GM18861 (cell line): ENCODE measurements at regions not wholly inside any gene's neighbourhood (a gene's known extent, or its start where the extent isn't known, plus 50 kb on each side); places are given as distances from the start of the nearest gene placed in this dataset.
A peak's percentile ranks its signal among the peaks of the same experiment; 100 is the strongest.
"Not testable (repeated sequence)": the region's sequence is repeated elsewhere in the genome, so short reads cannot be mapped to it uniquely, and the experiment has no call there.

Source experiments
- ATAC-seq: cut with Tn5 transposase; IDR thresholded peaks from one replicate; pipeline ENCODE4 v1.9.1; 2021; ENCODE audit not compliant: unreplicated experiment

DNA sequence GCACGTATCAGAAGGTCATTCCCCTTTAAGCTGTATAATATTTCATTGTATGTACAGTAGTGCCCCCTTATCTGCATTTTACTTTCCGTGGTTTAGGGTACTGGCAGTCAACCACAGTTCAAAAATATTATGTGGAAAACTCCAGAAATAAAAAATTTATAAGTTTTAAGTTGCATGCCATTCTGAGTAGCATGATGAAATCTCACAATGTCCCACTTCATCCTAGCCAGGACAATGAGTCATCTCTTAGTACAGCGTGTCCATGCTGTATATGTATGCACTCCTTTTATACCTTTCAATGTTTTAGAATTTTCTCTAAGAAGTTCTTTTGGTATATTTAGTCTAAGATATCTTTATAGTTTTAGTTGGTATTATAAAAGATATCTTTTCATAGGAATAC is 115.0 kb upstream of the HAND1 start:
- no peak for ATAC-seq

DNA sequence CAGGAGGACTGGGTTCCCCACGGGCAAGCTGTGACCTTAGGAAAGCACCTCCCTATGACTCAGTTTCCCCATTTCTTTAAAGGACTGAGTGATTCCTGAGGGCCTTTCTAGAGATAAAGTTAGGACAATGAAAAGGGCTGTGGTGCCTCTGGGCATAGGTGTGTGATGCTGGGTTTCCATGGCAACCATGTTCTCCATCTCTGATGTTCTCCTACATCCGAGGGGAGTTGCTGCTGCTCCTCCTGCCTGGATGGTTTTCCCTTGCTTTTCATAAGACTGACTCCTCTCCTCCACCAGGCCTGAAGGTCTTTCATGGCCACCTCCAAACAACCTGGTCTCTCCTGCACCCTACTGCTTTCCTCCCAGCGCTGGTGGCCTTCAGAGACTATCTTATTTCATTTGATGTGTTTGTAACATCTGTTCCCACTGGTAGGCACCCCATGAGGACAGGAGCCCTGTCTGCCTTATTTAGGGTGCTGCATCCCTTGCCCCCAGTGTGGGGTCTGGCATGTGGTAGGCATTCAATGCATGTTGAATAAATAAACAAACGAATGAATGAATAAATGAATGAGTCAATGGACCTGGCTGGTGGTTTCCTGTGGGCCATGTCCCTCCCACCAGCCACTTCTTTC is 112.2 kb upstream of the HAND1 start:
- no peak for ATAC-seq

DNA sequence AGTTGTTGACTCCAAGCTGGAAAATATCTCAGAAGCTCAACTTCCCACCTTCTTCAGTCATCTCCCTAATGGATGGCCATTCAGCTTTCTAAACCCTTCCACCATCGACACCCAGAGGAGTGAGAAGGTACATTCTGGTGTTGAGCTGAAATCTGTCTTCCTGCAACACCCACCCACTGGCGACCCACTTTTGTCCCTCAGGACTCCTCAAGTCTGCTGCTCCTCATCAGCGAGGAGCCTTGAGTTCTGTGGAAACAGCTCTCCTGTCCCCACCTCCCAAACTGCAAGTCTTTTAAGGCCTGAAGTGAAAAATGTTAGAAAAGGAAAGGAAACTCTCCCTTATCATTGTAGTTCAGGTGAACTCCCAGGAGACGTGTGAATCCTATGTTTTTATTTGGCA is 111.5 kb upstream of the HAND1 start:
- ATAC-seq, result no peak

DNA sequence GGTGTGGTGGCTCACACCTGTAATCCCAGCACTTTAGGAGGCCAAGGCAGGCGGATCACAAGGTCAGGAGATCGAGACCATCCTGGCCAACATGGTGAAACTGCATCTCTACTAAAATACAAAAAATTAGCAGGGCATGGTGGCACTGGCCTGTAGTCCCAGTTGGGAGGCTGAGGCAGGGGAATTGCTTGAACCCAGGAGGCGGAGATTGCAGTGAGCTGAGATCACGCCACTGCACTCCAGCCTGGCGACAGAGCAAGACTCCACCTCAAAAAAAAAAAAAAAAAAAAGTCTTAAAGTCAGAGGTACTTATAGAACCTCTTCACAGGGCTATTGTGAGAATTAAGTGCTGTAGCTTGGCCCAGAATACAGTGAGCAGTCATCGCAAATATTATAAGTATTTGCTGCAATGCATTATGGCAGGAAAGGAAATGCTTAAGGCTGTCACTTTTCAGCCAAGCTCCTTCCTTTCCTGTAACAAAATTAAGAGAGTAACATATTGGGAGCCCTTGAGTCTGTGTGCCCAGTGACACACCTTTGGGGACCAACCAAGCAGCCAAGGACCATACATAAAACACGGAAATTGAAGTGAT is 110.9 kb upstream of the HAND1 start:
- ATAC-seq, result not testable (repeated sequence)

DNA sequence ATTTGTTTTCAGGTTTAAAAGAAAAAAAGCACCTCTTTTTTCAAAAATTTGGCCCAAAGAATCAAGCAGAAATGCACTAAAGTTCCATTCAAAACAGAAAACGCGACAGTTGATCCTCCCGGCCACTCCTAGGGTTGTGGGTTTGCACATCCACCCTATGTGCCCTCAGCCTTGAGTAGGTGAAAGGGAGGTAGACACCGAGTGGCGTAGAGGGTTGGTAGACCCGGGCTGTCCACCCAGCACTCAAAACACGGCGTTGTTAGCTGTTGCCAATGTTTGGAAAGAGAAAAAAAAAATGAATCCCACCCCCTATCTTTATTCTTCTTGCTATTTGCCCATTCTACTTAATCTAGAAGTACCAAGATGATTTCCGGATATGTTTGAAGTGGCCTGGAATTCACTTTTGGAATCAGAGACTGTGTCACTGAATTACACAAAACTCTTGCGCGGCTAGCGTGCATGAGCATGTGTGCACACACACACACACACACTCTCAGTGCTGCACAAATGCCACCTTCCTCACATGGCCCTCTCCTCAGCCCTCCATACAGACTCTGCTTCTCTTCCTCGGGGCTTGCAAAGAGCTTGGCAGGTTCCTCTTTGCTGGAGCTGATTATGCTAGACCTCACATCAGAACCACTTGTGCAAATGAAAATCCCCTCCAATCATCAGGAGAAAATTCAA is 110.2 kb upstream of the HAND1 start:
- ATAC-seq, result no peak

DNA sequence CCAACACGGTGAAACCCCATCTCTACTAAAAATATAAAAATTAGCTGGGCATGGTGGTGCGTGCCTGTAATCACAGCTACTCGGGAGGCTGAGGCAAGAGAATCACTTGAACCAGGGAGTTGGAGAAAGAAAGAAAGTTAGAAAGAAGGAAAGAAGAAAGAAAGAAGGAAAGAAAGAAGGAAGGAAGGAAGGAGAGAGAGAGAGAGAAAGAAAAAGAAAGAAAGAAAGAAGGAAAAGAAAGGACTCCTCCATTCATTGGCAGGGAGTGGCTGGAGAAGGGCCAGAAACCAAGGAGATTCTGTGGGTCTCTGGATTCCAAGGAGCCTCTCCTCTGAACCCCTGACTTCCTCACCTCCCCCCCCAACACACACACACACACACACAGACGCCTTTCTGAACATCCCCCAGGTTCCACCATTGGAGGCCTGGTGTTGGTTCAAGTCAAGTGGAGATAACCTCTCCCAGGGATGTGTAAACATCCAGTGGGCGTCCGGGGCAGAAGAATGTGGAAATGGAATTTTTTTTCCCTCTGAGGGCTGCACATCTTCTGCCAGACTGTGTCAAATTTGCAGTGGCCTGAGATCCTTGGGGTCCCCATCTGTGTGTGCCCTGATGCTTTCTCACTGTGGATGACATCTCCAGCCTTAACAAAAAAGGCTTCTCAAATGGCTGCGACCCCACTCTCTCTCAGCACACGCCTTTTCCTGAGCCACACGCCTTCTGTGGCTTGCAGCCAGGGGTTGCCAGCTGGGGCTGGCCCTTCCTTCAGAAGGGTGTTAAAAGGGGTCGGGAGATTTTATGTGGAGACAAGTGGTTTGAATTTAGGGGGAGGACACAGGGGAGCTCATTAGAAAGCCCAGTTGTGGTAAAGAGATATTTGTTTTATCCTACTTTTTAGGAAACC is 109.3 kb upstream of the HAND1 start:
- no peak for ATAC-seq

DNA sequence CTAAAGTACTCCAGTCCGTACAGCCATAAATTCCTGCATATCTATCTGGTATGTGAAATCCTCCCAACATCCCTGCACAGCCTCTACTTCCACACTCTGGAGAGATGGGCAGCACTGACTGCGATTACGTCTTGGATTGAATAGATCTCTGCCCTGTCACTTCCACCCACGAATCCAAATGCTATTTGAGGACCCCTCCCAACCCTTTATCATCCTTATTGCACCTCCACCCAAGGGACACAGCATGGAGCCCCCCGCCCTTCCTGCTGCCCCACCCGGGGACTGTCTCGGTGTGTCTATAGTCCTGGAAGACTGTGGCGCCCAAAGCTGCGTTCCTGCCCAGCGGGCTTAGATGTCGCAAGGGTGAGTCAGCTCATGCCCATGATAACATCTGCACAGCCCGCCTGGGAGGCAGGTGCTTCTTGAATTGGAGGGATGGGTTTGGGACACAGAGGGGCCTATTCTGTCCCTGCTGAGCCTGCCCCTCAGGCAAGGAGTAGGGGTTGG is 105.7 kb upstream of the HAND1 start:
- ATAC-seq, result no peak

DNA sequence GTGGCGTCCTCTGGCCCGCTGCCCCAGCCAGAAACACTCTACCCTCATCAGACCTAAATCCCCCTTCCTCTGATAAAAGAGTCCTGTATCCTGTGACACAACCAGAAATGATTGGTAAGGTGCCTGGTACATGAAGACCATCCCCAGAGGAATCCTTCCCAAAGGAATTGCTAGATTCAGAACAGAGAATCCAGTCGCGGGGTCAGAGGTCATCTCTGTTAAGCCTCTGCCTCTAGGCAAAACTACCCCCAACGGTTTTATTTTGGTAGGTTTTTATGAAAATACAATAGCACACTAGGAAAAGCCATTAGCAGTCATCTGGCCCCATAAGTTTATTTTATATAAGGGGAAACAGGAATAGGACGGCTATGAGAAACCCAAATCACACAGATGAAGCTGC is 102.4 kb upstream of the HAND1 start:
- ATAC-seq, result no peak

DNA sequence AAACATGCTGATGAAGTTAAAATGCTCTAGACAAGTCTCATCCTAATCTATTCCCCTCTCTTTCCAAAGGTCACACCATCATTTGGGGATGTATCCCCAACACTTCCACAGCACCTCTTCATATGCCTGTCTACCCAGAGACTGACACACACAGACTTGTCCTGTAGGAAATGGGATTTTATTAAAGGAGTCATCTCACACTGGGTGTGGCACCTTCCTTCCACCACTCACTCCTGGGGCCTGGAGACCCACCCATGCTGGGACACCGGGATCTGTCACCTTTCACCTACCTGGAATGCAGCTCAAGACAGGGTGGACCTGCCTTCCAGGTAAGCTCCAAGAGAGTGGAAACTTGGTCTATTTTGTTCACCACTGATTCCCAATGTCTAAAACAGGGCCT is 99.4 kb upstream of the HAND1 start:
- ATAC-seq, result no peak

DNA sequence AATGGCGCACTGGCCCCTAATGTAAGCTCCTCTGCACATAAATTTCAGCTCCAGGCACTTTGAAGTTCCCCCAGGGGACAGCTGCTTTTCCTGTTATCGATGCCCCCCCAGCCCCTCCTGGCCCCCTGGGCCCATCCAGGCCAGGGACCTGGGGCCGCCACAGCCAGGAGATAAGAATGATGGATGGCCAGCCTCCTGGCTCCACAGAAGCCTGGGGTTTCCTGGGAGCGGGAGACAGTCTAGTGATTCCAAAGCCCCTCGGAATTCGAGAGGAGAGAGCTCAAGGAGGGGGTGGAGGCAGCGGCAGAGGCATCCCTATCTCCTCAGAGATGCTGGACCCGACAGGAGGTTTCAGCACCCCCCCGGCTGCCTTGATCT is 98.4 kb upstream of the HAND1 start:
- ATAC-seq, result no peak

DNA sequence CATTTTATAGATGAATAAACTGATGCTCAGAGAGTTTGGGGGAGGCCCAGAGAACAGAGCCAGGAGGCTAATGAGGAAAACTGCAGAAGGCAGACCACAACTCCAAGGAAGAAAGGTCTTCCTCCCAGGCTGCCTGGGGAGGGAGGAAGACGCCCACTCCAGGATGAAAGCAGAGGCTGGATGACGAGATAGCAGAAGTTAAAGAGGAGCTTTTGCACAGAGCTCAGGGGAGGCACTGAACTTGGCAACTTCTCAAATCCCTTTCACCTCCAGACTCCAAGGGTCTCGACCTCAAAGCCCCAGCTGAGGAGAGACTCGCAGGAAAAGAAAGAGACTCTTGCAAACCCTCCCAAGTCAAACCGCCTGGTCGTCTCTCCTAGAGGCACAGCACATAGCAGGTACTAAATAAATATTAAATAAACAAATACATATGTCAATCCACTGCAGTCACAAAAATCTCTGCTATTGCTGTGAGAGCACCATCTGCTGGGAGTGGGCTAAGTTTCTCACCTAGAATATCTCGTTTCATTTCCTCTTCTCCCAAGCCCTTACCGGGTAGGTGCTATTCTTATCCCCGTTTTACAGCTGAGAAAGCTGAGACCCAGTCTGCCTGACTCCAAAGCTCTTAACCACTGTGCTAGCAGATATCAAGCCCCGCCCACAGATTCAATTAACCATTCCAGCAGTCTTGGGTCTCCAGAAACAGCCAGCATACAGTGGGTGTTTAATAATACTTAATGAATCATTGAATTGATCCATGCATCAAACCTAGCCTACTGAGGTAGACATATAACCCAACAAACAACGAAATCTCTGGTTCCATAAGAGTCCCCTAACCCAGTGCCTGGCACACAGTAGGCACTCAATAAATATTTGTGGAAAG is 97.8 kb upstream of the HAND1 start:
- peak; percentile 94 for ATAC-seq

DNA sequence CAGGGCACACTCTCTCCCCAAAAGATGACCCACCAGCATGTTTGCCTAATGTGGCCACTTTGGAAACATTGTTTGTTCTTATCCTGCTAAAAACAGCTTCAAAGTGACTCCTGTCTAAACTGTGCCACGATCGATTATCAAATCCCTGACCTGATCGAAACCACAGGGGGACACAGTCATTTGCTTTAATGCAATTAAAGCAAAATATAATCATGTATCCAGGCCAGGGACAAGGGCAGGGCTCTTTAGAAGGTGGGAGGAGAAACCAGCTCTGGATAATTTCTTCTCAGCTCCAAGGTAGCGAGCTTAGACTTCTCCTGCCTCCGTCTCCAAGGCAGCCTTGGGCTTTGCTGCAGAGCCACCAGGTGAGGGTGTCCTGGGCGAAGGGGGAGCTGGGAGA is 95.0 kb upstream of the HAND1 start:
- no peak for ATAC-seq

DNA sequence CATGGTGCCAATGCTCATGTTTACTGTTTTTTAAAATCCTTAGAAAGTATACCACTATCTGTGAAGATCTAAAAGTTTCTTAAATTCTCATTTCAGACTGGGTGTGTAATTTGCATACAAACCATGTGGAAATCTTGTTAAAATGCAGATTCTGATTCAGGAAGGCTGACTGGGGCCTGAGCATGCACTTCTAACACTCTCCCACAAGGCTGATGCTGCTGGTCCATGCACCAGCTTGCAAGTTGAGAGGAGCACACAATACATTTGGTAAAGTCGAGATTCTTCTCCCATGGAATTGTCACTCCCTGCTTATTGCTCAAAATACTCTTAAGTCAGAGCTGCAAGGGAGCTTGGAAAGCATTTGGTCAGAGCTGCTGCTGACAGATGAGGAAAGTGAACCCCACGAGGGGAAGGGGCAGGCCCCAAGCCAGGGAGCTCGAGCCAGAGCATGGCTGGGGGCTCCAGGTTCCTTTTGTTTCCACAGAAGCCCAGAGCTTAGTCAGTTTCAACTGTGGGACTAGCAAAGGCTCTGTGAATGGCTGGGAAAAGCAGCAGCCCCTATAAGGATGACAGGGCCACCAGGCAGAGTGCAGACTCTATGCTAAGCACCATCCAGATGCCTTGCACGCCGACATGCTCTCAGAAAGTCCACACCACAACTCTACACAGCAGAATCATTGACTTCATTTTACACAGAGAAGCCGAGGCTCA is 93.5 kb upstream of the HAND1 start:
- no peak for ATAC-seq

DNA sequence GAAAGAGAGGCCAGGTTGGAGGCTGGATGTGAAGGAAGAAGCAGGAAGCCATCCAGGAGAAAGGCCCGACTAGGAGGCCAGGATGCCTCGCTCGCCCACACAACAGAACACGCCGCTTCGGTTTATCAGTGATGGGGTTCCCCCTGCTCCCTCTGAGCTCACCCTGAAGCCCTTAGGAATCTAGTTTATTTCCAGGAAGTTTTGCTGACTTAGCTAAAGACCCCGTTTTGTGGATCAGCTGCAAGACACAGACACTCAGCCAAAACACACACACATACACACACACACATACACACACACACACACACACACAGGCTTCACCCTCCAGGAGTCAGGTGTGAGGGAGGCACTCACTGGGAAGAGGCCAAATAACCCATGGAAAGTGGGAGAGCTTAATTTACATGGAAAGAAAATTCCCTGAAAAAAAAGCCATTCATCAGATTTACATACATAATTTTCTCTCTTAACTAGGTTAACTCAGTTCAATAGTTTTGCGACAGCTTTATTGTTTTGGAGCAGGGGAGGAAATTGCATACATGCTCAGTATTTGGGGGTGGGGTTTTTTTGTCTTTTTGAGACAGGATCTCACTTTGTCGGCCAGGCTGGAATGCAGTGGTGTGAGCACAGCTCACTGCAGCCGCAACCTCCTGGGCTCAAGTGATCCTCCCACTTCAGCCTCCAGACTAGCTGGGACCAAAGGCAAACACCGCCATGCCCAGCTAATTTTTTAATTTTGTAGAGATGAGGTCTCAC is 92.7 kb upstream of the HAND1 start:
- no peak for ATAC-seq

DNA sequence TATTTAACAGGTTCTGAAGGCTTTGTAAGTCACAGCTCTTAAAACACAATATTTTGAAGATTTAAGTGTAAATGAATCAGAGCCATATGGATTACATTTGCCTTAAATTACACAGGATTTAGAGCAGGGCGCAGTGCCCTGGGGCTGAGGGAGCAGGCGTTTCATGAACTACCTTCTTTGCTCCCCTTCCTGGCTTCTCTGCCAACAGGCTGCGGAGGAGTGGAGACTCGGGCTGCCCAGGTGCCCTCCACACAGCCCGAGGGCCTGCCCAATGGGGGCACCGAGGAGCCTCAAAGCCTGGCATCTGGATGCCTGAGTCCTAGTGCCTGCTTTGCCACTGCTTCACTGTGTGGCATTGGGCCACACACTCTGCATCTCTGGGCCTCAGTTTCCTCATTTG is 90.6 kb upstream of the HAND1 start:
- no peak for ATAC-seq

DNA sequence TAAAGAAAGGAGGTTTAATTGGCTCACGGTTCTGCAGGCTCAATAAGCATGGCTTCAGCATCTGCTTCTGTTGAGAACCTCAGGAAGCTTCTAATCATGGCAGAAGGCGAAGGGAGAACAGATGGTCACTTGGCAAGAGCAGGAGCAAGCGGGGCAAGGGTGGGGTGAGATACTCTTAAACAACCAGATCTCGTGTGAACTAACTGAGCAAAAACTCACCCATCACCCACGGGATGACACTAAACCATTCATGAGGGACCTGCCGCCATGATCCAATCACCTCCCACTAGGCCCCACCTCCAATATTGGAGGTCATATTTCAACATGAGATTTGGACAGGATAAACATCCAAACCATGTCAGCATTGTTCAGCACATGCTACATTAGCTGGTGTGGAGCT is 89.1 kb upstream of the HAND1 start:
- no peak for ATAC-seq

DNA sequence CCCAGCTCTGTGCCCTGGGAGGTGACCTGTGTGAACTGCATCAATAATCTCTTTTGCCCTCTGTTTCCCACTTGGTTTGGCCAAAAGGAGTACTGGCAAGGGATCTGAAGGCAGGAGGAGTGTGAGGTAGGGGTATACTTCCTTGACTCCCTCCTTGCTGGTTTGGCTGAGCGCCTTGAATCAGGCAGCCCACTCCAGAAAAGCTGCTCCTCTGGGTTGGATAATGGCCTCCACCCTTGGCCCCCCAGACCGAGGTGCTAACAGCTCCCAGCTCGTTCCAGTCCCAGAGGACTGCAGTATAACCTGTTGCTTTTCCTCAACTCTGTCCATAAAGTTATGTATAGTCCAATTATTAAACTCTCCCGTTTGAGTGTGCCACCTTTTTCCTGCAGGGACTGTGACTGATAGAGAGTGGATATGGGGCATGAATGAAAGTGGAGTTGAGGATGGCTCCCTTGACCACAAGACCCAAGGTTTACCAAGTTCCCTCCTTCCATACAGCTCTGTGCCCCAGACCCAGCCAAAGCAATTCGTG is 88.2 kb upstream of the HAND1 start:
- ATAC-seq, result no peak

DNA sequence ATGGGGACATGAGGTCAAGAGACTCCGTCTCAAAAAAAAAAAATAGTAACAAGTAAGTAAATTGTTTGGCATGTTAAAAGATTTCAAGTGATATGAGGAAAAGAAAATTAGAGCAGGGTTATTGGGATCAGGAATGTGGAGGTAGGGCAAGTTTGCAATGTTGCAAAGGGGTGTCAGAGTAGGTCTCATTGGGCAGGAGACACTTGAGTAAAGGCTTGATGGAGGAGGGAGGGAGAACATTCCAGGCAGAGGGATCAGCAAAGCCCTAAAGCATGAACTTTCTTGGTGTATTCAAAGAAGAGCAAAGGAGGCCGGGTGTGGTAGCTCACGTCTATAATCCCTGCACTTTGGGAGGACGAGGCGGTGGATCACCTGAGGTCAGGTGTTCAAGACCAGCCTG is 87.1 kb upstream of the HAND1 start:
- ATAC-seq, result no peak
